ENCODE measurements at regions not wholly inside any gene's neighbourhood (a gene's known extent, or its start where the extent isn't known, plus 50 kb on each side); places are given as distances from the start of the nearest gene placed in this dataset.
"Not testable (repeated sequence)": the region's sequence is repeated elsewhere in the genome, so short reads cannot be mapped to it uniquely, and the experiment has no call there.

DNA sequence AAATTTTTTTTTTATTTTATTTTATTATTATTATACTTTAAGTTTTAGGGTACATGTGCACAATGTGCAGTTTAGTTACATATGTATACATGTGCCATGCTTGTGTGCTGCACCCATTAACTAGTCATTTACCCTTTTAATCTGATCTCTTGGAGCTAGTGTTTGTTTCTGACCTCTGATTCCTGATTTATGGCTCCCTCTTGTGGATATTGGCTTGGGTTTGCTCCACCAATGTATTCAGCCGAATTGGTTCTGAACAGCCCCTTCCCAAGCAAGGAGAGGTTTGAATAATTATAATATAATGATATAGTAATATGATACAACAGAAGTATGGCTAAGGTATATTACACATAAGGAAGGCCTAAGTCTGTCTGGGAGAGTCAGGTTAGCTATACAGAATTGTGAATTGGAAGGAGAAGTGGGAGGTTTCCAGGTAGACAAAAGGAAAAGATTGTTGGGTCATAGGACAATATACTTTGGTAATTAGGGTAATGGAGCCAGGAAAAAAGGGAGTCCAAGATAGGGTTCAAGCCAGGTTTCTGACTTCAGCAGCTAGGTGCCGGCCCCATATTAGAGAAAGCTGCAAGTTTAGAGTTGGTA lies 53.1 kb upstream of the HMCN1 start:
- DNase-seq: no peak

DNA sequence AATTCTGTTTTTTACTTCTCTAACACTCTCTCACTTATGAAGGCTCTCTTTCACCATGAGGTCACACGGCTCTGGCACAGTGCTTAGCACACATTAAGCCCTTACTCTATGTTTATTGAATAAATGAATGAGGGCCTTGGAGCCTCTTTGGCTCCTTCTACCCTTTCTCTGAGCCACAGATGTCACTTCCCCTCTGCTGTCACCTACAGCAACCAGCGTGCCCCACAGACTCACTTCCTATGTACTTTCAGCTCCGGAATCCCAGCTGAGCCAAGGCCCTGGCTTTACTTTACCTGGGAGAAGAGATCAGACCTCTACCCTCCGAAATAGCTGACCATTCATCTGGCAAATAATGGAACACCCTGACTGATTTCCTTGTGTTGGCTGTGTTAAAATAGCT lies 53.7 kb upstream of the HMCN1 start:
- DNase-seq: peak; percentile 29

DNA sequence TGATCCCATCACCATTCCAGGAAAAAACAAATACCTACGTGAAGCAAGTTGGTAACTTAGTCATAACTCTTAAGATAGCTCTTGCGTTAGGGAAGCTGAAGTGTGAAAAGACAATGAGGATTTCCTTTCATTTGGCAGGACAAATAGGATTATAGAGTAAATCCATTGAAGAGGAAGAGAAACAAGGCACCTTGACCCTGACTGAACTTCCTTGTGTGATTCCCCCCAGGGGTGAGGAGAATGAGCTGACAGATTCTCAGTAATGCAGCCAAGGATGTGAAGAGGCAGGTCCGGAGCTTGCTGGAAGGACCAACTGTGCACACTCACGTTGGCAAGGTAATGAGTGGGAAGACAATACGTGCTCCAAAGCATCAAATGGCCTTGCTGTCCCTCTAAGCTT lies 55.0 kb upstream of the HMCN1 start:
- no peak for DNase-seq

DNA sequence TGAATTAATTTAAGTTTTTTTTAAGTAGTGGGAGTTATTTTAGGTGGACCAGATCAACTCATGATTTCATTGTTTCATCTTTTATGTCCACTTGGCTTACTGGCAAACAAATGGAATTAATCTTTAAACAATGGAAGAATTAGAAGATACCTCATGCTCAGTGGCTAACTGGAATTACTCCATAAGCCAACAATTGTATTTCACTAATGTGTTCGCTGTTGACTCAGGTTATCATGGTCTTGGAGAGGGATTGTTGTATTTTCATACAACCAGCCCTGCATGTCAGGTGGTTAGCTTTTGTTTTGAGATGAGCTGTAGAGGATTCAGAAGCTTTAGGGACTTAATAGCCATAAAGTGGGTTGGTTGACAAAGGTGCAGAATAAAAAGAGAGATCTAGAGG lies 57.2 kb upstream of the HMCN1 start:
- DNase-seq: no peak

DNA sequence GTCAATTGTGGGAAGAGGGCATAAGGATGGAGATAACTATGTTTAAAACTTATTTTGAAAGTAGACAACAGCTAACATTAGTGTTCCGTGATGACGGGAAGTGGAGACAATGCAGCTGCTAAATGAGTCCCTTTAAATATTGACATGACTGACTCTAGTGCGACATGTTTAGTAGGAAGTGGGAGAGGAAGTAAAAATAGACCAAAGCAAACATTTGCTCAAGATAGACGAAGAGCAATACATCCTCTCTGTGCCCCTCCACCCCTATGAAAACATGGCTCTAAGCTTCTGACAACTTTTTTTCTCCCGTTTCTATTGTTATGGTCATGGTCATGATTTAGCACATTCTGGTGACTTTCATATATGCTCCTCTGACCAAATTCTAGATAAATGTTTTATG lies 60.0 kb upstream of the HMCN1 start:
- no peak for DNase-seq

DNA sequence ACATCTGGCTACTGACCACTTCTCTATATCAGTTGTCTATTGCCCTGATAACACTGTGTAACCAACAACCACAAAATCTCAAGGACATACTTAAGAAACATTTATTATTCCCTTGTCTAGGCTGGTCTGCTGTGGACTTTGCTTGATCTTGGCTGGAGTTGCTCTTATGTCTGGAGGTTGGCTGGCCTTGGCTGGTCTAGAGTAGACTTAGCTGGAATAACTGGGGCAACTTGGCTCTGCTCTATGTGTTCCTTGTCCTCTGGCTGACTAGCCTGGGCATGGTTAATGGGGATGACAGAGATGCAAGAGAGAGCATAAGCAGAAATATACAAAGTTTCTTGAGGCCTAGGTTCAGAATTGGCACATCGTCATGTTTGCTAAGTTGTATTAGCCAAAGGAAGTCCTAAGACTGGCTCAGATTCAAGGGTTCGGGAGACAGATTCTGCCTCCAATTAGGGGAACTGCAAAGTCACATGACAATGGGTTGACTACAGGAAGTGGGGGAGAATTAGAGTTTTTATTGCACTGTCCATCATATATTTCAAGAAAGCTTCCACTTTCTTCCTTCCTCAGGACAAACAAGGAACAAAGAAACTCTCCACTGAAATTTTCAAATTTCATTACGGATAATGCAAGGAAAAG lies 61.4 kb upstream of the HMCN1 start:
- DNase-seq: no peak

DNA sequence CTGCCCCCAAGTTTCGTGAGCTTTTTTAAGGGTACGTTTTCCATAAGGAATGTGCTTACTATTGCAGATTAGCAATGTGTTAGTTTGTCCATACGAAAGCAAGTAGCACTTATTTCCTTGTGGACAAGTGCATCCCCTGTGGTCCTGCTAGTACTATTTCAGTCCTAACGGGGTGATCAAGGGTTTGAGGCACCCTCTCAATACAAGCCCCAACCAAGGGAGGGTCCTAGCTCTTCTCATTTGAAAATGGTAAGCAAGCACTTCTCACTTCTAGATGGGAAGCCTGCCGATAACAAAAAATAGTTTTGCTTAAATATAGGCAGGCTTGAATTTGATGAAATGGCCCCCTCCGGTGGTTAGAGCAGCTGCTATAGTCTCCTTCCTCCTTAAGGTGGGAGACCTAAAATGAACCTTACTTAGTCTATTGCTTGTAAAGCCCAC lies 64.0 kb upstream of the HMCN1 start:
- peak; percentile 48 for DNase-seq

DNA sequence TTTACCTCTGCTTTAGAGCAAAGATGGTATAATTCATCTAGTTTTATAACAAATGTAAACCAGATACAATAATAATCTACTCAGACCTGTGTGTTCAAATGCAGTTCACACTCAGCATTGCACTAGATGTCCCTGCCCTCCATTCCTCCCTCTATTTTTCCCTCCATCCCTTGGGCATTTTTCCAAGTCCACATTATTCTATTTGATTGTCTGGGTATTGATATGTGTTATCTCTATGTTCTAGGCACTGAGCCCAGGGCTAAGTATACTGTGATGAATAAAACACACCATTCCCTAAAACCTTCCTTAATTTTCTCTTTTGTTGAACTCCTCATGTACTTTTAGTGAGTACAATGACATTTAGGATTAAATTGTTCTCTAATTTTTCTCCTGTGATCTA lies 66.2 kb upstream of the HMCN1 start:
- DNase-seq: no peak

DNA sequence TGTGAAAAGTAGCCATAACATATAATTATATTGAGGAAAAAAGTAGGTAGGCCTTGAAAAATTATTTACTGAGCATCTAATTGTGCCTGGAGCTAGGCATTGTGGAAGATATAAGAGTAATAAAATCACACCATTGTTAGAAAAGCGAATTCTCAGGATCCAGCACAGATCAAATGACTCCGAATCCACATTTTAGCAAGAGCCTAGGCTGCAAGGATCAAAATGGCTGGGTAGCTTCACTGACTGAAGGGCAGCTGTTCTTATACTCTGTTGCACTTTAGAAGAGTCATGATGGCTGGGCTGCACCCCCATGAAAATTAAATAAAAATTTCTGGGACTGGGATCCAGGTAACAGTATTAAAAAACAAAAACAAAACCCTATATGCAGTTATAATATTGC lies 67.6 kb upstream of the HMCN1 start:
- no peak for DNase-seq

DNA sequence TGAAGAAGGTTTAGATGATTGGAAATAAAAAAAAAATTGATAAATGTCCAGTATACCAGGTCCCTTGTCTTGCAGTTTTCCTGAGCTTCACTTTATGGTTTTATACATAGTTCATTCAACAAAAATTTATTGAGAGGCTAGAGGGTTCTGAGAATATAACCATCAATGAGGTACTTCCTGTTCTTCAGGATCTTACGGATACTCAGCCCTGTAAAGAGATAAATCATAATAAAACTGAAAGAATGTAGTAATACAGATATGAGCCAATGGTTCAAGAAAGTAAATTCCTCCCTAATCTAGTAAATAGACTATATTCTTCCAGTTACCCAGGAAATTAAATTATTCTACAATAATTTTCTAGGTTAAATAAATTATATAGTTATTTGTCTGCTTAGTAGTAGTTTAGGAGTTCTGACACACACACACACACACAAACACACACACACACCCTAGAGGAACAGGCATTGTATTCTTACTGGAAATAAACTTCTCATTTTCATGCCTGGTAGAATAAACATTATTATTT lies 70.4 kb upstream of the HMCN1 start:
- DNase-seq: no peak

DNA sequence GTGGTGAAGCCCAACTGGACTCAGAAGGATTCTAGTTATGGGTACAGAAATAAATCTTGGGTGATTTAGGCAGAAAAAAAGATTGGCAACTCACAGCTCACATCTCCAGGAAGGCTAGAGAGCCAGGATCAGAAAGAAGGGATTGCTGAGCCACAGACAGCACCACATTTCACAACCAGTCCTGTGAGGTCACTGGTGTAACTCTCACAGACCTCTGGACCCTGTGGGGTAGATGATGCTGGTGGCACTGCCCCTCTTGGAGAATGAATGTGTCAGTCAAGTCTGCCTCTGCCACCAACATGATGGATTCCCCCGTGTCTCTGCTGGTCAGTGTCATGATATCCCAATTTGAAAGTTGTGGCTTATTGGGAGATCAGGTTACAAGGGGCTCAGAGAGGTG lies 70.9 kb upstream of the HMCN1 start:
- DNase-seq: no peak

DNA sequence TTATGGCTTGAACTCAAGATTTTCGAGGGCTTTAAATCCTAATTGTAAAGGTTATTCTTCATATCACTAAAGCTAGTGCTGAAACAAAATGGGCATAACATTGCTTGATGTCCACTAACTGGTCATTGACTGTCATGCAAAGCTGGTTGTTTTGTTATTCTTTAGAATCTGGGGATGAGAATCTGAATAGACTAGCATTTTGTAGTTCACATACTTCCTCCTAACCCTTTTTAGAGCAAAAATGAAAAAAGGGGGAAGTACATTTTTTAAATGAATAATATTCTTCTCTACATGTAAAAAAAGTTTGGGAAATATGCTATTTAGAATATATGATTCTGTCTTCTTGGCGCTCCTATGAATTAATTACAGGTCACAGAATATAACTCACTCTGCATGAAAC lies 72.2 kb upstream of the HMCN1 start:
- DNase-seq: no peak

DNA sequence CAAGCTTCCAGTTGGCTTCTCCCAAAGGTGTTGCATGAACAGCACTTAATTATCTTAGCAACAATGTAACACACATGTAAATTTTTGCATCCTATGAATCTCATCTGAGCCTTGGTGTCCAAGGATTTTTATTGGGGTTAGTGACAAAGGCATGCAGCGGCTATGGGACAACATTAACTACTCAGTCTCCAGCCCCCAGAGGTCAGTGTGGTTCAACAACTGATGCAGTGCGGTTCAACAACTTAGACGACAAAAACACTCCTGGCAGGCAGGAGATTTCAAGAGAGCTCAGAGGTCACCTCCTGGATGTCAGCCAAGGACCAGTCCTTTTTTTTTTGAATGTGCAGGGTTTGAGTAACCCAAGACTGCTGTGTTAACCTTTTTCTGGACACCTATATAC lies 77.5 kb upstream of the HMCN1 start:
- no peak for DNase-seq

DNA sequence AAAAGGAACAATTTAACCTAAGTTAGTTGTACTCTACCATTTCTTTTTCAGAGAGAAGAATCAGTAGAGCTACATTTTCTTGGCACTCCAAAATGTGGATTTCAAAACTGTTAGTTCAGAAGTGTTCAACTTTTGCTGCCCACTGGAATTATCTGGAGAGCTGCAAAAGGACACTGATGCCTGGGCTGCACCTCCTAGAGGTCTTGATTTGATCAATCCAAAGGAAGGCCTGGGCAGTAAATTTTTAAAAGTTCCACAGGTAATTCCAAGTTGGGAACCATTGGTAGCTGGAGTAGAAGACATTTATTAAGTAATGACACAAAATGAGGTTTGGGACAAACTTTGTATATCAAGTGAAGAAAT lies 79.3 kb upstream of the HMCN1 start:
- DNase-seq: no peak

DNA sequence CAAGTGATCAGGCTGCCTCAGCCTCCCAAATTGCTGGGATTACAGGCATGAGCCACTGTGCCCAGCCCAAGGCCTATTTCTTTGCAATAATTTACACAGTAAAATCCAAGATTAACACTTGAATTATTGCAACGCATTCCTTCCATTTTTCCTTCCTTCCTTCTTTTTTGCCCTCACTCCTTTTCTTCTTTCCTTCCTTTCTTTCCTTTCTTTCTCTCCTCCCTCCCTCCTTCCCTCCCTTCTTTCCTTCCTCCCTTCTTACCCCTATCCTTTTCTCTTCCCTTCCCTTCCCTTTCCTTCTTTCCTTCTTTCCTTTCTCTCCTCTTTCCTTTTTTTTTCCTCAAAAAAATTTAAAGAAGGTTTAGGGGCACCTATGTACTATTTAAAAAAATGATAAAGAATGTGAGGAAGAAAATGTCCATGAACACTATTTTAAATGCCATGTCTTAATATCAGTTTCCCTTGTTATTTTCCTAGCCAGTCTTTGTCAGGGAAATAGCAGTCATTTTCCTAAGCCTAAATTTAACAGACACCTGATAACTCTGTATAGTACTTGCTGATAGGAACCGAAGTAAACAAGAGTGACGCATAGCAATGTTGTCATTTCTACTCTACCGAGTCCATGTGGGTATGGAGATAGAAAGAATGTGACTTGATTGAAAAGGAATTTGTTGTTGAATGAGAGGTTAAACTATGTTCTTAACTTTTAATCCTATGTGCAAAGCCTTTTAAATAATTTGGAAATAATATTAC lies 79.8 kb upstream of the HMCN1 start:
- no peak for DNase-seq

DNA sequence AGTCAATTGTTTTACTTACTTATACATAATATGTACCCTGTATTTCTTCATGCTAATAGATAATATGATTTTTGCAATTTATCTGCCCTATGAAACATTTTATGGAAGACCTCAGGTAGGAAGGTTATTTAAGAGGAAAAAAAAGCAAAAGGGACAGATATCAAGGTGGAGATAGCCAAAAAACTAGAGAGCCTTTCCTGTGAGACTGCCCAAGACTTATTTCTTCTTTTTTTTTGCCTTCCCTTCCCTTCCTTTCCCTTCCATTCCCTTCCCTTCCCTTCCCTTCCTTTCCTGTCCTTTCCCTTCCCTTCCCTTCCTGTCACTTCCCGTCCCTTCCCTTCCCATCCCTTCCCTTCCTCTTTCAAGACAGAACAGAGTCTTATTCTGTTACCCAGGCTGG lies 80.6 kb upstream of the HMCN1 start:
- DNase-seq: no peak

DNA sequence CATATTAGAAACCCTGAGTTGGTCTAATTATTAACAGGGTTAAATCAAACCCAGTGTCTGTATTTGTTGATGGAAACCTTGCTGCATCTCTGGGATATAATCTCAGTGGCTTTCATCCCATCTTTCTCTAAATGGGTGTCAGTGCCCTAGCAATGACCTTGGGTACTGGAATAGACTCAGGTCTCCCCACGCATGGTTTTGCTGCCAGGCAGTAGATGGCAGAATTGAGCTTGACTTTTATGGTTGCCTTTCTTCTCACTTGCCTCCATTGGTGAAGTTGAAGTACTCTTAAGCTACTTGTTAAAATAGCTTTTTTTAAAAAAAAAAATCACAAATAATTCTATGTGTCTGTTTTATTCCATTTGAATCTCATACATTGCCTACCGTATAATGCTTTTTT lies 81.8 kb upstream of the HMCN1 start:
- no peak for DNase-seq

DNA sequence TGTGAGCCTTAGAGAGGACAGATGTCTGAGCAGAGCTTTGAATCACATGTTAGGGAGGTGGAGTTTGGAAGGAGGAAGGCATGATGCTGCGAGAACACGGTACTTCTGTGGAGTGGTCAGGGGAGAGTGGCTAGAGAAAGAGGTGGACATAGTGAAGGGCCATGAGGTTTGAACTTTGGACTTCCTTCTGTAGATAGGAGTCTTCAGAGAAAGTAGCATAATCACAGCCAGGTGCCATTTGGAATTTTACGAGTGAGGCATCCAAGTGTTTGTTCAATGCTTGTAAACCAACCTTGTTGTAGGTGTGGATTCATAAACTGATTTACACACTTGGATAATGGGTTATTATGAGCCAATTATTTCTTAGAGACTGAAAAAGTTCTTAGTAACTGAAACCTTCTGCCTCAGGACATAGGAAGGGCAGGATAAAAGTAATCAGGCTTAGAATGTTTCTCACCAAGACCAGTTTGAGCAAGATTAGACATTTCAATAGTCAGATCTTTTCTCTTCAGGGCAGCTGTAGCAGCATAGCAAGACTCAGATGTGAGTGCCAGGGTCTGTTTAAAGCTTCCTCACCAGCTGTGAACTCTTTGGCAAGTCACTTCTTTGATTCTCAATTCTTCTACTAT lies 83.5 kb upstream of the HMCN1 start:
- DNase-seq: no peak

DNA sequence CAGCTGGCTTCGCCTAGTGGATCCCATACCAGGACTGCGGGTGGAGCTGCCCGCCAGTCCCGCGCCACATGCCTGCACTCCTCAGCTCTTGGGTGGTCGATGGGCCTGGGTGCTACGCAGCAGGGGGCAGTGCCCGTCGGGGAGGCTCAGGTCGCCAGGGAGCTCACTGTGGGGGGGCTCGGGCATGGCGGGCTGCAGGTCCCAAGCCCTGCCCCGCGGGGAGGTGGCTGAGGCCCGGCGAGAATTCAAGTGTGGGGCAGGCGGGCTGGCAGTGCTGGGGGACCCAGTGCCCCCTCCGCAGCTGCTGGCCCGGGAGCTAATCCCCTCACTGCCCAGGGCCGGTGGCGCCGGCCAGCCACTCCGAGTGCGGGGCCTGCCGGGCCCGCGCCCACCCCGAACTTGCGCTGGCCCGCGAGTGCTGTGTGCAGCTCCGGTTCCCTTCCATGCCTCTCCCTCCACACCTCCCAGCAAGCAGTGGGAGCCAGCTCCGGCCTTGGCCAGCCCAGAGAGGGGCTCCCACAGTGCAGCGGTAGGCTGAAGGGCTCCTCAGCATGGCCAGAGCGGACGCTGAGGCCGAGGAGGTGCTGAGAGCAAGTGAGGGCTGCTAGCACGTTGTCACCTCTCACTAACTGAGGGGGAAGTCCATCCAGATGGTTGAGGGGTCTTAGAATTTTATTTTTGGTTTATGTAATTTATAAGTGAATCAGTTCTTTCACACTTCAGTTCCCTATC lies 85.2 kb upstream of the HMCN1 start:
- DNase-seq: no peak

DNA sequence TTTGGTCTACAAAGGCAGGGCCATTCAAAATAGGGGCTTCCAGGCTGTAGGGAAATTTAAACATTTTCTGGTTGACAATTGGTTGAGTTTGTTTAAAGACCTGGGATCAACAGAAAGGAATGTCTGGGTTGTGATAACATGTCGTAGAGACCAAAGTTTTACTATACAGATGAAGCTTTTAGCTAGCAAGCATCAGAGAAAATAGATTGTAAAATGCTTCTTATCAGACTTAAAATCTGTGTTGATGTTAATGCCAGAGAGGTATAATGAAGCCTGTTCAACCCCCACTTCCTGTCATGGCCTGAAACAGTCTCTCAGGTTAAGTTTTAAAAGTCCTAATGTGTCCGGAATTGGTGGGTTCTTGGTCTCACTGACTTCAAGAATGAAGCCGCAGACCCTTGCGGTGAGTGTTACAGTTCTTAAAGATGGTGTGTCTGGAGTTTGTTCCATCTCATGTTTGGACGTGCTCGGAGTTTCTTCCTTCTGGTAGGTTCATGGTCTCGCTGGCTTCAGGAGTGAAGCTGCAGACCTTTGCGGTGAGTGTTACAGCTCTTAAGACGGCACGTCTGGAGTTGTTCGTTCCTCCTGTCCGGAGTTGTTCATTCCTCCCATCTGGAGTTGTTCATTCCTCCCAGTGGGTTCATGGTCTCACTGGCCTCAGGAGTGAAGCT lies 86.5 kb upstream of the HMCN1 start:
- not testable (repeated sequence) for DNase-seq

DNA sequence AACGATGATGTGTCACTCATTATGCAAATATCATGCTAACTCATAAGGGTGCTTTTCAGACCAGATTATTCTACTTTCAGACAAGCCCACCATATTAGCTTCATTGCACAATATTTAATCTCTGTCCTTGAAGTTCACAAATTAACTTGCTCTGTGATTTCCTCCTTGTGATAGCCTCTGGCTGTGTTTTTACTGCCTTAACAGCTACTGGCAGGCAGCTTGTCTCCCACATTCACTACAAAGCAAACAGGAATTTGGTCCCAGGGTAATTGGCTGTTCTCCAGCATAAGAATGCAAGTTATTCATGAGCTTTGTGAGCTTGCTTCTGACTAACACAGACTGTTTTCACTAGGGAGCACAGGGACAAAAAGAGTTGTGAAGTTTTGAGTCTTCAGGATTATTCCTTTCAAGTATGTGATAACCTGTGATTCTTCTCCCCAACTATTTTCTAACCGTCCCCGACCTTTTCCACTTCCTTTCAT lies 87.9 kb upstream of the HMCN1 start:
- DNase-seq: no peak

DNA sequence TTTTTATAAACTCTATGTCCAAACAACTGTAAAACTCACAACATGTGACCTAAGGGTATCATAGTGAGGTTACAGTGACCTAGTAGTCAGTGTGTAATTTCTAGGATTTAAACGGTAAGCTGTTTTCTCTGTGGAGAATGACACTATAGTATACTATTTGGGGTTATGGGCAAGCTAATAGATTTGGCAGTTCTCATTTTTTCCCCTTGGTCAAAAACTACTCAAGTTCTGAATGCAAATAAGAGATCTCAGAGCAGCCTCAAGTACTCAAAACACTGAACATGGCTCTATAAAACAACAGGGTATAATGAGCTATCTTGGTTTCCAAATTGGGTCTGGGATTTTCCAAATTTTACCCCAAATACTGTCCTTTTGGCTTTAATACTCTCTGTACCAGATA lies 88.5 kb upstream of the HMCN1 start:
- DNase-seq: no peak

All from stimulated activated CD8-positive, alpha-beta memory T cell treated with anti-CD3 and anti-CD28 coated beads, Interleukin-4, amount 100 ng/mL, for 48 hours (primary cell).